Stimulated activated effector memory CD8-positive, alpha-beta T cell treated with anti-CD3 and anti-CD28 coated beads, Interleukin-12 subunit alpha, Interleukin-12 subunit beta, amount 100 ng/mL, for 72 hours (primary cell): ENCODE measurements at regions not wholly inside any gene's neighbourhood (a gene's known extent, or its start where the extent isn't known, plus 50 kb on each side); places are given as distances from the start of the nearest gene placed in this dataset.

Experiments
- ATAC-seq: fragments of 150-1000 bp; cut with Tn5 transposase; 2 replicates; pipeline ENCODE4 v1.10.0; 2021
- DNase-seq, 2 donors: peaks; one replicate each; pipeline ENCODE4 v3.0.0; 2021 to 2022; ENCODE audit warnings: low spot score in 2 of 2
- H3K27ac Mint-ChIP-seq: one replicate; pipeline ENCODE4 v1.8.0; 2022; ENCODE audit warnings: mild to moderate bottlenecking, mixed read lengths
- H3K36me3 Mint-ChIP-seq: one replicate; pipeline ENCODE4 v1.8.0; 2022; ENCODE audit warnings: mild to moderate bottlenecking, mixed read lengths
- H3K4me1 Mint-ChIP-seq: one replicate; pipeline ENCODE4 v1.8.0; 2022; ENCODE audit warnings: mixed read lengths
- H3K4me3 Mint-ChIP-seq: one replicate; pipeline ENCODE4 v1.8.0; 2022; ENCODE audit warnings: mild to moderate bottlenecking, mixed read lengths
- H3K9me3 Mint-ChIP-seq: one replicate; pipeline ENCODE4 v1.8.0; 2022; ENCODE audit warnings: mixed read lengths

- no peaks in the 10 kb centered on the region for H3K9me3 Mint-ChIP-seq
- DNase-seq = no peak
- peak overlapping the region; percentile 45 for H3K27ac Mint-ChIP-seq
- H3K36me3 Mint-ChIP-seq = peaks cover 30% of the 10 kb centered on the region
- no peak overlapping the region for H3K4me3 Mint-ChIP-seq
- H3K4me1 Mint-ChIP-seq = peaks cover 39% of the 10 kb centered on the region
- ATAC-seq = no peak
Observed at GRCh38 chrX:45783002-45783401, 582.3 kb upstream of the DIPK2B start.

GRCh38 chrX:45781901-45782553 lies 581.4 kb upstream of the DIPK2B start:
- Mint-ChIP-seq H3K4me3 (no peak overlapping the region), H3K36me3 (peaks cover 30% of the 10 kb centered on the region), H3K9me3 (no peaks in the 10 kb centered on the region), H3K27ac (no peak overlapping the region), H3K4me1 (peaks cover 47% of the 10 kb centered on the region)
- ATAC-seq (peak; percentile 57), DNase-seq (no peak)

- H3K4me3 Mint-ChIP-seq = no peak overlapping the region
- no peaks in the 10 kb centered on the region for H3K9me3 Mint-ChIP-seq
- ATAC-seq = no peak
- DNase-seq = no peak
- H3K27ac Mint-ChIP-seq = no peak overlapping the region
- H3K4me1 Mint-ChIP-seq = peaks cover 48% of the 10 kb centered on the region
- peaks cover 8% of the 10 kb centered on the region for H3K36me3 Mint-ChIP-seq
Observed at GRCh38 chrX:45778616-45779015, 577.9 kb upstream of the DIPK2B start.

GRCh38 chrX:45777366-45777765 lies 576.7 kb upstream of the DIPK2B start:
- Mint-ChIP-seq H3K4me1 (peaks cover 48% of the 10 kb centered on the region), H3K4me3 (no peak overlapping the region), H3K36me3 (peaks cover 9% of the 10 kb centered on the region), H3K9me3 (no peaks in the 10 kb centered on the region), H3K27ac (no peak overlapping the region)
- DNase-seq (no peak), ATAC-seq (no peak)

- ATAC-seq = no peak
- no peak for DNase-seq
- no peak overlapping the region for H3K4me3 Mint-ChIP-seq
Observed at GRCh38 chrX:45775468-45775867, 574.8 kb upstream of the DIPK2B start.

GRCh38 chrX:45774961-45775360 lies 574.3 kb upstream of the DIPK2B start:
- DNase-seq (no peak), ATAC-seq (no peak)
- no peak overlapping the region for H3K4me3 Mint-ChIP-seq
- no peaks in the 10 kb centered on the region for H3K9me3 Mint-ChIP-seq
- no peak overlapping the region for H3K27ac Mint-ChIP-seq
- peaks cover 5% of the 10 kb centered on the region for H3K36me3 Mint-ChIP-seq
- H3K4me1 Mint-ChIP-seq = peaks cover 60% of the 10 kb centered on the region

More at GRCh38 chrX:45775468-45775867, 574.8 kb upstream of the DIPK2B start:
- H3K27ac Mint-ChIP-seq = no peak overlapping the region
- peaks cover 60% of the 10 kb centered on the region for H3K4me1 Mint-ChIP-seq
- H3K9me3 Mint-ChIP-seq = no peaks in the 10 kb centered on the region
- H3K36me3 Mint-ChIP-seq = peaks cover 5% of the 10 kb centered on the region

- H3K36me3 Mint-ChIP-seq = peaks cover 5% of the 10 kb centered on the region
- H3K4me3 Mint-ChIP-seq = no peak overlapping the region
- H3K27ac Mint-ChIP-seq = no peak overlapping the region
- no peaks in the 10 kb centered on the region for H3K9me3 Mint-ChIP-seq
- peaks cover 48% of the 10 kb centered on the region for H3K4me1 Mint-ChIP-seq
- ATAC-seq (no peak), DNase-seq (no peak)
Observed at GRCh38 chrX:45773572-45773971, 572.9 kb upstream of the DIPK2B start.

GRCh38 chrX:45771560-45772340 lies 571.1 kb upstream of the DIPK2B start:
- peak overlapping the region; percentile 99 for H3K27ac Mint-ChIP-seq
- H3K4me3 Mint-ChIP-seq = no peak overlapping the region
- DNase-seq (peak in 1 of 2 donors; percentile 59), ATAC-seq (peak; percentile 78)
- H3K4me1 Mint-ChIP-seq = peaks cover 44% of the 10 kb centered on the region
- H3K9me3 Mint-ChIP-seq = no peaks in the 10 kb centered on the region
- peaks cover 5% of the 10 kb centered on the region for H3K36me3 Mint-ChIP-seq

- DNase-seq = no peak
Observed at GRCh38 chrX:45771114-45771513, 570.4 kb upstream of the DIPK2B start.

GRCh38 chrX:45769761-45770582 lies 569.3 kb upstream of the DIPK2B start:
- Mint-ChIP-seq H3K36me3 (peaks cover 5% of the 10 kb centered on the region), H3K27ac (peak overlapping the region; percentile 99), H3K9me3 (no peaks in the 10 kb centered on the region), H3K4me1 (peaks cover 42% of the 10 kb centered on the region), H3K4me3 (no peak overlapping the region)
- DNase-seq (peak; percentile 20 to 75), ATAC-seq (peak; percentile 84)

More at GRCh38 chrX:45771114-45771513, 570.4 kb upstream of the DIPK2B start:
- no peak for ATAC-seq
- Mint-ChIP-seq H3K36me3 (peaks cover 5% of the 10 kb centered on the region), H3K4me1 (peaks cover 38% of the 10 kb centered on the region), H3K9me3 (no peaks in the 10 kb centered on the region), H3K4me3 (no peak overlapping the region), H3K27ac (peak overlapping the region; percentile 99)

- H3K27ac Mint-ChIP-seq = peak overlapping the region; percentile 99
- DNase-seq (no peak), ATAC-seq (no peak)
- H3K36me3 Mint-ChIP-seq = peaks cover 5% of the 10 kb centered on the region
- no peaks in the 10 kb centered on the region for H3K9me3 Mint-ChIP-seq
- H3K4me1 Mint-ChIP-seq = peaks cover 43% of the 10 kb centered on the region
- no peak overlapping the region for H3K4me3 Mint-ChIP-seq
Observed at GRCh38 chrX:45768666-45769236, 568.1 kb upstream of the DIPK2B start.

GRCh38 chrX:45766981-45767501 lies 566.4 kb upstream of the DIPK2B start:
- ATAC-seq = peak; percentile 37
- Mint-ChIP-seq H3K27ac (peak overlapping the region; percentile 99), H3K4me3 (no peak overlapping the region), H3K4me1 (peaks cover 33% of the 10 kb centered on the region), H3K36me3 (no peaks in the 10 kb centered on the region), H3K9me3 (no peaks in the 10 kb centered on the region)
- no peak for DNase-seq

- peak; percentile 70 for ATAC-seq
- peak in 1 of 2 donors; percentile 51 for DNase-seq
- peaks cover 27% of the 10 kb centered on the region for H3K4me1 Mint-ChIP-seq
- H3K9me3 Mint-ChIP-seq = no peaks in the 10 kb centered on the region
- H3K27ac Mint-ChIP-seq = peak overlapping the region; percentile 99
- H3K36me3 Mint-ChIP-seq = no peaks in the 10 kb centered on the region
- no peak overlapping the region for H3K4me3 Mint-ChIP-seq
Observed at GRCh38 chrX:45765767-45766166, 565.1 kb upstream of the DIPK2B start.

GRCh38 chrX:45765281-45765680 lies 564.6 kb upstream of the DIPK2B start:
- ATAC-seq = no peak
- Mint-ChIP-seq H3K27ac (peak overlapping the region; percentile 99), H3K36me3 (no peaks in the 10 kb centered on the region), H3K4me1 (peaks cover 29% of the 10 kb centered on the region), H3K4me3 (no peak overlapping the region), H3K9me3 (no peaks in the 10 kb centered on the region)
- DNase-seq = no peak
